H9 (cell line): ENCODE measurements at regions not wholly inside any gene's neighbourhood (a gene's known extent, or its start where the extent isn't known, plus 50 kb on each side); places are given as distances from the start of the nearest gene placed in this dataset.

Source experiments
- DNase-seq: peaks from one replicate; pipeline ENCODE4 v3.0.0-alpha.2; 2017
- H2AFZ ChIP-seq: one replicate; pipeline ENCODE4 v1.6.1; 2013; ENCODE audit warnings: mild to moderate bottlenecking, low read length, control low read depth, moderate library complexity
- H2AK5ac ChIP-seq: 2 replicates; pipeline ENCODE4 v1.6.1; 2013; ENCODE audit warnings: low read length, control low read depth, mixed read lengths; ENCODE audit not compliant: insufficient read length
- H2BK120ac ChIP-seq: one replicate; pipeline ENCODE4 v1.6.1; 2013; ENCODE audit warnings: low read depth, mild to moderate bottlenecking, low read length, control low read depth, inconsistent platforms; ENCODE audit not compliant: poor library complexity, severe bottlenecking
- H2BK12ac ChIP-seq: 2 replicates; pipeline ENCODE4 v1.6.1; 2013; ENCODE audit warnings: low read length, control low read depth, mixed read lengths, low read depth; ENCODE audit not compliant: insufficient read length
- H2BK15ac ChIP-seq: 2 replicates; pipeline ENCODE4 v1.6.1; 2013; ENCODE audit warnings: low read depth, low read length, control low read depth
- H2BK20ac ChIP-seq: one replicate; pipeline ENCODE4 v1.6.1; 2013; ENCODE audit warnings: low read depth, mild to moderate bottlenecking, low read length, control low read depth, inconsistent platforms; ENCODE audit not compliant: poor library complexity, severe bottlenecking
- H2BK5ac ChIP-seq: 2 replicates; pipeline ENCODE4 v1.6.1; 2013; ENCODE audit warnings: low read length, control low read depth, mixed read lengths; ENCODE audit not compliant: insufficient read length
- H3K14ac ChIP-seq: 2 replicates; pipeline ENCODE4 v1.6.1; 2013; ENCODE audit warnings: low read length, control low read depth; ENCODE audit not compliant: insufficient read depth
- H3K18ac ChIP-seq: 2 replicates; pipeline ENCODE4 v1.6.1; 2013; ENCODE audit warnings: low read depth, mild to moderate bottlenecking, mixed read lengths, low read length, control low read depth; ENCODE audit not compliant: insufficient read length
- H3K23ac ChIP-seq: 2 replicates; pipeline ENCODE4 v1.6.1; 2013; ENCODE audit warnings: low read length, control low read depth, mixed read lengths, low read depth; ENCODE audit not compliant: insufficient read length
- H3K23me2 ChIP-seq: 2 replicates; pipeline ENCODE4 v1.6.1; 2013; ENCODE audit warnings: low read depth, mild to moderate bottlenecking, mixed read lengths, low read length, control low read depth; ENCODE audit not compliant: insufficient read length, poor library complexity, severe bottlenecking
- H3K27ac ChIP-seq: 2 replicates; pipeline ENCODE4 v1.5.1; 2013; ENCODE audit warnings: low read length, control low read depth, mixed read lengths, low read depth; ENCODE audit not compliant: insufficient read length
- H3K27me3 ChIP-seq: 2 replicates; pipeline ENCODE4 v1.6.1; 2013; ENCODE audit warnings: low read length, control low read depth, inconsistent platforms; ENCODE audit not compliant: insufficient read depth
- H3K4ac ChIP-seq: 2 replicates; pipeline ENCODE4 v1.6.1; 2013; ENCODE audit warnings: low read depth, mild to moderate bottlenecking, control low read depth, inconsistent platforms, low read length, moderate library complexity
- H3K4me1 ChIP-seq: 2 replicates; pipeline ENCODE4 v1.6.1; 2013; ENCODE audit warnings: low read length, control low read depth, inconsistent platforms; ENCODE audit not compliant: insufficient read depth
- H3K4me2 ChIP-seq: 2 replicates; pipeline ENCODE4 v1.6.1; 2013; ENCODE audit warnings: low read length, control low read depth, mixed read lengths; ENCODE audit not compliant: insufficient read length, insufficient read depth
- H3K56ac ChIP-seq: 2 replicates; pipeline ENCODE4 v1.6.1; 2013; ENCODE audit warnings: low read depth, mild to moderate bottlenecking, mixed read lengths, low read length, control low read depth; ENCODE audit not compliant: insufficient read length
- H3K79me1 ChIP-seq: 2 replicates; pipeline ENCODE4 v1.6.1; 2013; ENCODE audit warnings: low read depth, mild to moderate bottlenecking, moderate library complexity, low read length, control low read depth, inconsistent platforms; ENCODE audit not compliant: insufficient read depth, poor library complexity, severe bottlenecking
- H3K79me2 ChIP-seq: 2 replicates; pipeline ENCODE4 v1.6.1; 2013; ENCODE audit warnings: low read length, control low read depth, inconsistent platforms; ENCODE audit not compliant: insufficient read depth
- H3K9ac ChIP-seq: 2 replicates; pipeline ENCODE4 v1.6.1; 2013; ENCODE audit warnings: low read length, control low read depth, mixed read lengths; ENCODE audit not compliant: insufficient read length; ENCODE audit errors: extremely low read depth
- H3K9me3 ChIP-seq: one replicate; pipeline ENCODE4 v1.6.1; 2013; ENCODE audit warnings: low read depth, low read length, inconsistent platforms; ENCODE audit not compliant: control insufficient read depth
- H3T11ph ChIP-seq: one replicate; pipeline ENCODE4 v1.6.1; 2013; ENCODE audit warnings: mild to moderate bottlenecking, low read length, control low read depth, inconsistent platforms
- H4K20me1 ChIP-seq: one replicate; pipeline ENCODE4 v1.6.1; 2013; ENCODE audit not compliant: control insufficient read depth, insufficient read length, insufficient read depth
- H4K5ac ChIP-seq: 2 replicates; pipeline ENCODE4 v1.6.1; 2013; ENCODE audit warnings: low read depth, mild to moderate bottlenecking, mixed read lengths, low read length, control low read depth; ENCODE audit not compliant: insufficient read length
- H4K8ac ChIP-seq: replicated peaks from 2 replicates; pipeline ENCODE4 v1.6.1; 2013; ENCODE audit warnings: low read length, control low read depth, mixed read lengths, low read depth; ENCODE audit not compliant: insufficient read length
- H4K91ac ChIP-seq: 2 replicates; pipeline ENCODE4 v1.6.1; 2013; ENCODE audit warnings: low read depth, mild to moderate bottlenecking, moderate library complexity, mixed read lengths, low read length, control low read depth; ENCODE audit not compliant: insufficient read length
- H3K27ac Mint-ChIP-seq, 3 experiments: 2 replicates in 2 of 3; 3 replicates in 1 of 3; pipeline ENCODE4 v1.8.0; 2020 to 2021; ENCODE audit warnings: mixed read lengths in 3 of 3, mild to moderate bottlenecking in 1 of 3, moderate library complexity in 1 of 3
- H3K27me3 Mint-ChIP-seq: 2 replicates; pipeline ENCODE4 v1.8.0; 2021; ENCODE audit warnings: low read depth, mild to moderate bottlenecking, moderate library complexity, mixed read lengths
- H3K36me3 Mint-ChIP-seq, 3 experiments: 2 replicates in 2 of 3; 3 replicates in 1 of 3; pipeline ENCODE4 v1.8.0; 2020 to 2021; ENCODE audit warnings: low read depth in 3 of 3, mixed read lengths in 3 of 3; ENCODE audit not compliant: insufficient read depth in 1 of 3
- H3K4me1 Mint-ChIP-seq, 2 experiments: 2 replicates each; pipeline ENCODE4 v1.8.0; 2020; ENCODE audit warnings: mixed read lengths in 2 of 2
- H3K4me3 Mint-ChIP-seq, 2 experiments: 2 replicates in 1 of 2; 3 replicates in 1 of 2; pipeline ENCODE4 v1.8.0; 2020 to 2021; ENCODE audit warnings: mild to moderate bottlenecking in 2 of 2, mixed read lengths in 2 of 2, moderate library complexity in 1 of 2
- H3K9me3 Mint-ChIP-seq, 2 experiments: 2 replicates in 1 of 2; 3 replicates in 1 of 2; pipeline ENCODE4 v1.8.0; 2020; ENCODE audit warnings: mild to moderate bottlenecking in 2 of 2, mixed read lengths in 2 of 2, moderate library complexity in 1 of 2
- CTCF ChIP-seq: fragments of 200-600 bp; sonication (generic); conservative IDR thresholded peaks from 3 replicates; pipeline ENCODE4 v1.8.0; 2021; ENCODE audit warnings: antibody characterized with exemption, mild to moderate bottlenecking
- WGBS: extraction: QIAGEN DNeasy Blood & Tissue Kit; methylation state at CpG from one replicate; pipeline ENCODE4 v1.1.7; 2013; ENCODE audit warnings: missing lambda C conversion rate, low lambda C conversion rate, mixed read lengths; ENCODE audit not compliant: insufficient read length; ENCODE audit errors: extremely low coverage; 5-methylcytosine and 5-hydroxymethylcytosine counted together

GRCh38 chr4:127463883-127464282, 168.9 kb upstream of the INTU start:
- Mint-ChIP-seq H3K4me1 (peaks cover 9% of the 10 kb centered on the region in 2 experiments), H3K27me3 (no peaks in the 10 kb centered on the region), H3K9me3 (peaks cover 2 to 8% of the 10 kb centered on the region in 2 experiments; a peak in 2 of 5 replicates), H3K27ac (peak overlapping the region in 2 of 3 experiments; percentile 32 to 73; a peak in 2 of 7 replicates), H3K4me3 (no peak overlapping the region), H3K36me3 (peaks cover 0 to 2% (median 0%) of the 10 kb centered on the region in 3 experiments; a peak in 3 of 7 replicates)
- H2BK120ac ChIP-seq, result no peak overlapping the region
- H3K23ac ChIP-seq, result no peak overlapping the region
- peak; percentile 29 for DNase-seq
- H3K27me3 ChIP-seq, result no peaks in the 10 kb centered on the region
- H2BK5ac ChIP-seq, result no peak overlapping the region
- H3K23me2 ChIP-seq, result no peaks in the 10 kb centered on the region
- H4K5ac ChIP-seq, result no peak overlapping the region
- no CpG with 5 or more reads among the region's 6 CpGs for WGBS
- H3K9me3 ChIP-seq, result no peaks in the 10 kb centered on the region
- no peak overlapping the region for H3T11ph ChIP-seq
- H3K56ac ChIP-seq, result no peak overlapping the region
- H3K4ac ChIP-seq, result no peak overlapping the region
- H4K20me1 ChIP-seq, result no peaks in the 10 kb centered on the region
- H3K14ac ChIP-seq, result no peak overlapping the region
- no peak overlapping the region for H3K27ac ChIP-seq
- H2BK20ac ChIP-seq, result no peak overlapping the region
- no peak for TF ChIP-seq CTCF
- H3K4me1 ChIP-seq, result no peaks in the 10 kb centered on the region
- H4K91ac ChIP-seq, result no peak overlapping the region
- no peak overlapping the region for H2AFZ ChIP-seq
- no peak overlapping the region for H3K9ac ChIP-seq
- no peak overlapping the region for H2BK12ac ChIP-seq
- H2AK5ac ChIP-seq, result no peak overlapping the region
- H3K79me1 ChIP-seq, result no peaks in the 10 kb centered on the region
- no peaks in the 10 kb centered on the region for H3K79me2 ChIP-seq
- no peak overlapping the region for H3K4me2 ChIP-seq
- H4K8ac ChIP-seq, result no peak overlapping the region
- H3K18ac ChIP-seq, result no peak overlapping the region
- no peak overlapping the region for H2BK15ac ChIP-seq
